Skin of body (tissue), 1 donor: ENCODE measurements at regions not wholly inside any gene's neighbourhood (a gene's known extent, or its start where the extent isn't known, plus 50 kb on each side); places are given as distances from the start of the nearest gene placed in this dataset.
"Not testable (repeated sequence)": the region's sequence is repeated elsewhere in the genome, so short reads cannot be mapped to it uniquely, and the experiment has no call there.

Experiments used
- DNase-seq: peaks from one replicate; lab custom pipeline; 2025; lab: John Stamatoyannopoulos, UW

DNA sequence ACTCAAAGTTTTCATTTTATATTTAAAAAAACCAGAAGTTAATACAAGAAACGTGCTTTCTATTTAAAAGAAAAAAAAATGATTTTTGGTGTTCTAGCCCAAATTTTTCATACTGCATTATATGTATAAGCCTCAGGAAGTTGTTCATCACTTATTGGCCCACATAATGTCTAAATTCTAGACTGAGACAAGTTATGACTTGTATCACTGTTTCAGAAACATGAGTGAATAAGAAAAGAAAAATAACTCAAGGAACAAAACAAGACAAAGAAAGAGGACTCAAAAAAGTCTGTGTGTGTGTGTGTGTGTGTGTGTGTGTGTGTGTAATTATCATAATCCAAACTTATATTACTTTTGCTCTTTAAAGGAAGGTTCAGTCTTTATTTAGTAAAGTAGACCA is 929.8 kb downstream of the GALC start:
- DNase-seq: no peak

GRCh38 chr14:87060405-87060804 is 932.6 kb downstream of the GALC start:
- no peak for DNase-seq

DNA sequence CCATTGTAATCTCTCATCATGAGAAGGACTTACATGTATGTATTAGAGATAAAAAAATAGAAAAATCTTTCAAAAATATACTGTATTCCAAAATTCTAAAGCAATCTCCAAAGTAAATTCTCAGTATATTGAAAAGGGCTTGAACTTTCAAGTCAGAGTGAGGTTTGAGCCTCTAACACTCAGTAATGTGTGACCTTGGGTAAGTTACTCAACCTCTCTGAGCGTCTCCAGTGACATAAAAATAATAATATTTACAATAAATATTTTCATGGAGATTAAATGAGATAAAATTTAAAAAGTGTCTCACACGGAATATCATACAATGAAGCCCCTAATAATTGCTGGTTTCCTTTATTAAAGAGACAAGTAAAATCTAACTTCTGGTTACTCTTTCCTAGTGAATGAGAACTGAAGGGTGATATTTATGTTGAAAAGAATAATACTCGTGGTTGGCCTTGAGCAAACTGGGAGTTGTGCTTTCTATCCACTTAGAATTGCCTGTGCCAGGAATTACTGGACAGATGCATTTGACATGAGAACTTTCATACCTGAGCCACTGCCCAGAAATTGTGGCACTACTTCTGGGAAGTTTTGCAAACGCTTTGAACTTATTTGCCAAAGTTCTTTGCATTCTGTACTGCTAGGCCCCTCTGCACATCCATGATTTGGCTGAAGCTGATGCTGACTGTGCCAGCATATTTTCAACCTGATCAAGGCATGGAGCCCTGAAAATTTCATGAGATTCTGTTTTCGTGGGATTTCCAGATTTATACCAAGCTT is 933.7 kb downstream of the GALC start:
- no peak for DNase-seq

GRCh38 chr14:87055007-87055406 is 938.0 kb downstream of the GALC start:
- DNase-seq: no peak

DNA sequence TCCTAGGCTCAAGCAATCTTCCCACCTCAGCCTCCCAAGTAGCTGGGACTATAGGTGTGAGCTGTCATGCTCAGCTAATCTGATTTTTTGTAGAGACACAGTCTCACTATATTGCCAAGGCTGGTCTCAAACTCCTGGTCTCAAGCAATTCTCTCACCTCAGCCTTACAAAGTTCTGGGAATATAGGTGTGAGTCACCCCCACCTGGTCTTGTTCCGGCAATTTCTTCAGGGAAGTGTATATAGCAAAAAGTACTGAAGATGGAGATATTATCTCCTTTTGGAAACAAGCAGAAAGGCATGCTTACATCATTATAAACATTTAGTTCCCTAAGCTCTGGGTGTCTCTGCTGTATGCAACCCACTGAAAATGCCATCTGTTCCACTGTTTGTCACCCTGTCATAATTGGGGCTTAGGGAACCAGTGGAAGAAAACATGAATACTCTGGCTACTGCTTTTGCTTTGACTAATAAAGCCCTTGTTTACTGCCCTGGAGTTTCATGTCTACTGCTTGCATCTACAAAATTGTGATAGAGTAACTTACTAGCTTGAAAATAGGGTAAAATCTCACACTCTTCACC is 940.2 kb downstream of the GALC start:
- DNase-seq: no peak

DNA sequence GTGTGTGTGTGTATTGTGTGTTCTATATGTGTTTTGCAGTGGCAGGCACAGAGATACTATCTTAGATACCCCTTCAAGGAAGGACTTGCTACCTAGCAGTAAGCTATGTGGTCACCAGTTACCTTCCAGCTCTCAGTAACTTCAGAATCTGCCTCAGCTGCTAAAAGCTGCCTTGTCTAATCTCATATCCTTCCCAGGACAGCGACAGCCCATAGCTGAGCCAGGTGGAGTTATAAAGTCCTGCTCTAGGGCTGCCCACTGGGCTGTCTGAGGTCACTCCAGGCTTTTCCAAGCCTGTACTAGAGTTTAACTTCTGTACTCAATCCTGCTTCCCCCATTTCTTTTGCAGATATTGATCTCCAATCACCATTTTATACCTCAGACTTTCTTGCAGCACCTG is 942.6 kb downstream of the GALC start:
- DNase-seq: no peak

DNA sequence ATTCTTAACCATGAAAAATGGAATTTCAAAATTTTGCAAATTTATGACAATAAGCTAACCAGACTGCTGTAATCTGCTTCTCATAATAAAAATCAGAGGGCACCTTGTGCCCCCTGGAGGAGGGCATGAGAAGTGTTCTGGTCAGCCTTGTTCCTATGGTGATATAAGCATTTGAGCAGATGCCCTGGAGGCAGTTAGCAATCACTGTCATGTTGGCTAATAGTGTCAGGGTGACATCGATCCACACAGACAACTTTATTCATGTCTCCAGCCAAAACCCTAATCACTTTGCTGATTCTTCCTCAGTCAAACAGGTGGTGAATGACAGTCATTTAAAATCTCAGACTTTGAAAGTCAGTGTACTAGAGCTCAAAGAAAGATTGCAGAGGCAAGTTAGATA is 943.0 kb downstream of the GALC start:
- no peak for DNase-seq

GRCh38 chr14:87046960-87047359 is 946.0 kb downstream of the GALC start:
- DNase-seq: no peak

GRCh38 chr14:87045956-87046355 is 947.0 kb downstream of the GALC start:
- no peak for DNase-seq

DNA sequence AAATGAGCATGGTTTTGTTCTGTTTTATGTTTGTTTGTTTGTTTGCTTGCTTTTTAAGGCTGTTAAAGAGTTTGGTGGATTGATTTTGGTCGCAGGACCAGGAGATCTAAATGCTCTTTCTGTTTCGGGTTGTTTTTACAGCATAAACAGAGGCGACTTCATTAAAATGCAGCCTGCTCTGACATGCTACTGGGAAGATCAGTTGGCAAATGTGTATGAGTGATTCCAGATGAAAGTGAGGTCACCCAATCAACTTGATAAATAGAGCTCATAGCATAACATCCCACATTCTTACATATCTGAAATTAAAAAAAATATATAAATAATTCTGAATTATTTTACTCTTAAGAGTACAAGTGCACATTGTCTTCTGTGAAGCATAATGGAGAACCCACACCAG is 947.7 kb downstream of the GALC start:
- no peak for DNase-seq

GRCh38 chr14:87044807-87045206 is 948.2 kb downstream of the GALC start:
- no peak for DNase-seq

DNA sequence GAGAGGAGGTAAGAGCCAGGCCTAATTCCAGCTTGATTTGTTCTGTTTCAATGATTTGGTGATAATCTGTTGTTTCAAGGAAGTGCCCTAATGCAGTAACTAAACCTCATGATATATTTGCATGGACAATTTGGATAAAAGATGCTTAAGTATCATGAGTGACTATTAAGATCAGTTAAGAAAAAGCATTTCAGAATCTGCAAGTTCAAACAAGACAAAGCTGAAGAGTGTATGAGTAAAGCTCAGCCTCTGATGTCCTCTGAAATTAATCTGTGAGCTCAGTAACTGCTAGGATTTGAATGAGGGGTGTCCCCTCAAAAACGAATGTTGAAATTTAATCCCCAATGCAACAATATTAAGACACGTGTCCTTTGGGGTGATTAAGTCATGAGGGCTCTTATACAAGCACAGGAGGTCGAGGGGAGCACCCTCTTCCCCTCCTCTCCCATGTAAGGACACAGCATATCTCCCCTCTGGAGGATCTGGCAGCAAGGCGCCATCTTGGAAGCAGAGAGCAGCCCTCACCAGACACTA is 949.2 kb downstream of the GALC start:
- DNase-seq: no peak

GRCh38 chr14:87042354-87042753 is 950.6 kb downstream of the GALC start:
- no peak for DNase-seq

DNA sequence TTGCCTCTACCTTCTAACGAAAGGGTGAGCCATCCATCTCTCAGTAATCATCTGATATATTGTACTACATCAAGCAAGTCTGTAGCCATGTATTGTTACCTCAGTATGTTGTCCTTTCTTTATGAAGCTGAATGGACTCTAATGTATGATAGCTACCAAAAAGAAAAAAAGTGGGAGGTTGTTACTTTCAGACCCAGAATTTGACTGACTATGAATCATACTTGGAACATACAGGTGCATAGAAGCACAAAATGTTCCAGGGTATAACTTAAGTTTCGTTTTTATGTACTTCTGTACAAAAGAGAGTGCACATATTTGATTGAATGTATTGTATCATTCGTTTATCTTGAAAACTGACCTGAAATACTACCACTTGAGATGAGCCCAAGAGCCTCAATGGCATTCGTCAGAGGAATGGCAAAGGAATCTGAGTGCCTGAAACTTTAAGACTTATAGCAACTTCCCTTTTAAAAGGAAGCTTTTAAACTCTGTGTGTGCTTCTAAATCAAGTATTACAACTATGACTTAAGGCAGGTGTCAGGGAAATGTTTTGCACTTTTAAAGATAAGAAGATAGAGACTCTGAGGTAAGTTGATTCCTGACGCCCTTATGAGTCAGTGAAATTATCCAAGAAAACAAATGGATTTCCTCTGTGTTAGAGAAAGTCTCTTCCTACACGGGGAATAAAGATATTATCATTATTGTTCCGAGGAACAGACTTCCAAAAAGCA is 951.5 kb downstream of the GALC start:
- DNase-seq: no peak

GRCh38 chr14:87034680-87035079 is 958.3 kb downstream of the GALC start:
- no peak for DNase-seq

DNA sequence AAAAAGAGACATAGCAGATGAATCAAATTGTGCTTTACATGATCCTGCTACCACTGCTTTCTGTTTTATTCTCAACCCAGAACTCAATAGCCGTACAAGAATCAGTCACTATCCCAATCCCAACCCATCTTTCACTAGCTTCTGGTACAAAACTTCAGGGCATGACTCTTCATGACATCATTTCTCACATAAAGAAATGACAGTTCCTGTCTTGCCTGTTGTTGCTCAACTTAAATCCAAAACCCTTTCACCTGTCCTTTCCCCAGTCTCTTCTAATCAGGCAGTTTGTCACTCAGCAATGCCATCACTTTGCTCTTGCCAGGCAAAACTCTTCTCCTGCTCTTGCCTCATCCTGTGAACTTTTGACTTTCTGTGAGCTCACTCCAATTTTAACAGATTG is 962.8 kb downstream of the GALC start:
- no peak for DNase-seq

DNA sequence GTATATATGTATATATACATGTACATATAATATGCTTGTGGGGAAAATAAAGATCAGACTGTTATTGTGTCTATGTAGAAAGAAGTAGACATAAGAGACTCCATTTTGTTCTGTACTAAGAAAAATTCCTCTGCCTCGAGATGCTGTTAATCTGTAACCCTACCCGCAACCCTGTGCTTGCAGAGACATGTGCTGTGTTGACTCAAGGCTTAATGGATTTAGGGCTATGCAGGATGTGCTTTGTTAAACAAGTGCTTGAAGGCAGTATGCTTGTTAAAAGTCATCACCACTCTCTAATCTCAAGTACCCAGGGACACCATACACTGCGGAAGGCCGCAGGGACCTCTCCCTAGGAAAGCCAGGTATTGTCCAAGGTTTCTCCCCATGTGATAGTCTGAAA is 972.9 kb downstream of the GALC start:
- not testable (repeated sequence) for DNase-seq

DNA sequence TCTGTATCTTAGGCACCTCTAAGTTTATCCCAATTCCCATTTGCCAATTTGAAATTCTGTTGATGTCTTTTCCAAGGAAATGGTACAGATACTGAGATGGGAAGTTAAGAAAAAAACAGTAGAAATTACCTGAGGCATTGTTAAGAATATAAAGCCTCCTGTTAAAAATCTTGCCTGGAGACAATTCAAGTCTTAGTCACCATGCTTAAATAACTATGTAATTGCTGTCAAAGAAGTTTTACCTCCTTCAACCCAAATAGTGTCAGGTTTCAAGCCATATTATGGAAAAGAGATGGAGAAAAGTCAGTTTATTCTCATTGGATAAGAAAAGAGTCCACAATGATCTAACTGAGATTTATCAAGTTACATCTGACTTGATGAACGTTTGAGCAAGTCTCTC is 974.7 kb downstream of the GALC start:
- DNase-seq: no peak

GRCh38 chr14:87017335-87017734 is 975.6 kb downstream of the GALC start:
- DNase-seq: no peak

DNA sequence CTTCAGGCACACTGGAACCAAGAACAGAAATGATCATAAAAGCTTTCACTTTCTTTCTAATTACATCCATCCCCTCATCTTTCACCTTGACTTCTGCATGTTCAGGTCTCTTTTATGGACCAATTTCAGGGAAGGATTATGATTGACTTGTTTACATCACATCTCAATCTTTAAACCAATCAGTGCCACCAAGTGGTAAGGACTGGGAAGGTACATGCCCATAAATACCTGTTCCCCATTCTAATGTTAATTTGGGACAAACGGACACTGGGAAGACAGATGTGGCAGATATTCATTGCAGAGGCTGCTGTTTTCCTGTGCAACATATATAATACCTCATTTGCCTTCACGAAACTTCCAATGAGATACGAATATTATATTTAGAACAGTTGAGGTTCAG is 978.1 kb downstream of the GALC start:
- DNase-seq: no peak

- DNase-seq: no peak
These were observed 979.4 kb downstream of the GALC start for GRCh38 chr14:87013583-87013982.

DNA sequence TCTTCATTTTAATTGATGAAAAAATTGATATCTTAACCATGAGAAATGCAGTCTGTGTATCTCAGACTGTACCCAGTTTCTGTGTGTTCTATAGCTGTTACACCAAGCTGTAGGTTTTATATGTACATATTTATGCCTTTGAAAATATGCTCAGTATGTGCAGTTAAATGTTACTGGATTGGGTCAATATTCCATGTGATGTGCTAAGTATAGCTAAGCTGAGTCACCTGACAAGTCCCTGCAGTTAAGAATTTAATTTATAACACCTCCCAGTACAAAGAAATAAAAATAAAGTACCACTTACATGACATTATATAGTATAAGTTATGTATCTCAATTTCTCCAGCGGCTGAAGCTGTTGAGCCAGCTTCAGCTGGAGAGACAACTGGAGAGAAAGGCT is 984.0 kb downstream of the GALC start:
- DNase-seq: no peak

GRCh38 chr14:87005280-87005679 is 987.7 kb downstream of the GALC start:
- no peak for DNase-seq
